ENCODE measurements at regions not wholly inside any gene's neighbourhood (a gene's known extent, or its start where the extent isn't known, plus 50 kb on each side); places are given as distances from the start of the nearest gene placed in this dataset.
"Not testable (repeated sequence)": the region's sequence is repeated elsewhere in the genome, so short reads cannot be mapped to it uniquely, and the experiment has no call there.

GRCh38 chr7:91559947-91560346 is 295.7 kb downstream of the FZD1 start:
- CTCF ChIA-PET = no interaction called here
- POLR2A ChIA-PET = no interaction called here

GRCh38 chr7:91564101-91564500 is 299.9 kb downstream of the FZD1 start:
- POLR2A ChIA-PET = no interaction called here
- CTCF ChIA-PET = no interaction called here

GRCh38 chr7:91564541-91564940 is 300.3 kb downstream of the FZD1 start:
- ChIA-PET POLR2A (no interaction called here), CTCF (no interaction called here)

GRCh38 chr7:91565499-91566401 is 301.5 kb downstream of the FZD1 start:
- CTCF ChIA-PET = no interaction called here
- POLR2A ChIA-PET = no interaction called here

GRCh38 chr7:91566402-91566732 is 302.1 kb downstream of the FZD1 start:
- POLR2A ChIA-PET = no interaction called here

GRCh38 chr7:91567081-91568012 is 303.1 kb downstream of the FZD1 start:
- ChIA-PET CTCF (no interaction called here), POLR2A (no interaction called here)

More at GRCh38 chr7:91566402-91566732, 302.1 kb downstream of the FZD1 start:
- CTCF ChIA-PET = no interaction called here

GRCh38 chr7:91568138-91568537 is 303.9 kb downstream of the FZD1 start:
- POLR2A ChIA-PET = no interaction called here
- CTCF ChIA-PET = no interaction called here

GRCh38 chr7:91569728-91570457 is 305.7 kb downstream of the FZD1 start:
- ChIA-PET POLR2A (no interaction called here), CTCF (no interaction called here)

GRCh38 chr7:91570560-91570959 is 306.3 kb downstream of the FZD1 start:
- CTCF ChIA-PET = no interaction called here
- POLR2A ChIA-PET = no interaction called here

- CTCF ChIA-PET = no interaction called here
- POLR2A ChIA-PET = no interaction called here
These were observed 307.4 kb downstream of the FZD1 start for GRCh38 chr7:91571601-91572000.

- ChIA-PET CTCF (interaction anchor here (0.7 kb wide), 1 partner anchor 59 kb away, joined by 3 read pairs; no protein-coding TSS in a partner anchor), POLR2A (no interaction called here)
These were observed 307.1 kb downstream of the MTERF1 start for GRCh38 chr7:91573405-91573804.

- POLR2A ChIA-PET, CTCF ChIA-PET: not testable (repeated sequence)
These were observed 304.0 kb downstream of the MTERF1 start for GRCh38 chr7:91576459-91576858.

- POLR2A ChIA-PET = no interaction called here
- CTCF ChIA-PET = no interaction called here
These were observed 300.7 kb downstream of the MTERF1 start for GRCh38 chr7:91579837-91580236.

GRCh38 chr7:91582799-91583477 is 297.6 kb downstream of the MTERF1 start:
- ChIA-PET POLR2A (no interaction called here), CTCF (no interaction called here)

- POLR2A ChIA-PET = no interaction called here
- CTCF ChIA-PET = no interaction called here
These were observed 284.2 kb downstream of the MTERF1 start for GRCh38 chr7:91596287-91596686.

GRCh38 chr7:91598791-91599190 is 281.7 kb downstream of the MTERF1 start:
- ChIA-PET CTCF (no interaction called here), POLR2A (no interaction called here)

GRCh38 chr7:91600112-91600511 is 280.4 kb downstream of the MTERF1 start:
- CTCF ChIA-PET = no interaction called here
- POLR2A ChIA-PET = no interaction called here

- ChIA-PET POLR2A (no interaction called here), CTCF (no interaction called here)
These were observed 276.8 kb downstream of the MTERF1 start for GRCh38 chr7:91603707-91604106.

GRCh38 chr7:91608606-91609005 is 271.9 kb downstream of the MTERF1 start:
- ChIA-PET CTCF (no interaction called here), POLR2A (no interaction called here)

- CTCF ChIA-PET = no interaction called here
- POLR2A ChIA-PET = no interaction called here
These were observed 271.0 kb downstream of the MTERF1 start for GRCh38 chr7:91609525-91609924.
